ENCODE measurements at regions not wholly inside any gene's neighbourhood (a gene's known extent, or its start where the extent isn't known, plus 50 kb on each side); places are given as distances from the start of the nearest gene placed in this dataset.

GRCh38 chr18:55153346-55153745 is 194.1 kb upstream of the CCDC68 start:
- no peak overlapping the region for H3K27ac ChIP-seq

GRCh38 chr18:55152801-55153200 is 193.5 kb upstream of the CCDC68 start:
- Histone ChIP-seq H3K4me1 (ENCODE audit: insufficient read depth) (no peaks in the 10 kb centered on the region), H3K27ac (no peak overlapping the region), H3K36me3 (no peaks in the 10 kb centered on the region), H3K27me3 (no peaks in the 10 kb centered on the region), H3K4me3 (no peak overlapping the region), H3K9me3 (no peaks in the 10 kb centered on the region)
- WGBS, 3 donors: 36 to 64% (median 38%) methylated on average over 1 of the region's 1 CpG
- DNase-seq: no peak
- intact Hi-C loops (cut with DNase I): no loop called here
- no peak for TF ChIP-seq EP300 (IDR thresholded peaks at IDR 0.05)
- no peak for TF ChIP-seq POLR2A (IDR thresholded peaks at IDR 0.05)
- no peak for TF ChIP-seq CTCF (IDR thresholded peaks at IDR 0.05)

More at GRCh38 chr18:55153346-55153745, 194.1 kb upstream of the CCDC68 start:
- no peaks in the 10 kb centered on the region for H3K36me3 ChIP-seq
- H3K4me1 ChIP-seq (ENCODE audit: insufficient read depth): no peaks in the 10 kb centered on the region
- intact Hi-C loops (cut with DNase I): no loop called here
- H3K9me3 ChIP-seq: no peaks in the 10 kb centered on the region
- no peaks in the 10 kb centered on the region for H3K27me3 ChIP-seq
- DNase-seq: no peak
- TF ChIP-seq EP300 (IDR thresholded peaks at IDR 0.05): no peak
- no peak for TF ChIP-seq CTCF (IDR thresholded peaks at IDR 0.05)
- TF ChIP-seq POLR2A (IDR thresholded peaks at IDR 0.05): no peak
- 60 to 84% (median 64%) methylated on average over 2 of the region's 2 CpGs for WGBS, 3 donors
- no peak overlapping the region for H3K4me3 ChIP-seq

- no peak overlapping the region for H3K27ac ChIP-seq
- no peaks in the 10 kb centered on the region for H3K9me3 ChIP-seq
- H3K27me3 ChIP-seq: no peaks in the 10 kb centered on the region
- H3K36me3 ChIP-seq: no peaks in the 10 kb centered on the region
- DNase-seq: no peak
- TF ChIP-seq CTCF (IDR thresholded peaks at IDR 0.05) (no peak), EP300 (IDR thresholded peaks at IDR 0.05) (no peak), POLR2A (IDR thresholded peaks at IDR 0.05) (no peak)
- H3K4me1 ChIP-seq (ENCODE audit: insufficient read depth): no peaks in the 10 kb centered on the region
- intact Hi-C loops (cut with DNase I): no loop called here
- WGBS, 3 donors: 68 to 80% (median 77%) methylated on average over 6 of the region's 6 CpGs
- no peak overlapping the region for H3K4me3 ChIP-seq
Measured at GRCh38 chr18:55149994-55150393, 190.7 kb upstream of the CCDC68 start.

- Histone ChIP-seq H3K4me3 (no peak overlapping the region), H3K27ac (no peak overlapping the region), H3K36me3 (no peaks in the 10 kb centered on the region), H3K9me3 (no peaks in the 10 kb centered on the region), H3K4me1 (ENCODE audit: insufficient read depth) (no peaks in the 10 kb centered on the region), H3K27me3 (no peaks in the 10 kb centered on the region)
- no peak for DNase-seq
- TF ChIP-seq CTCF (IDR thresholded peaks at IDR 0.05) (no peak), EP300 (IDR thresholded peaks at IDR 0.05) (no peak), POLR2A (IDR thresholded peaks at IDR 0.05) (no peak)
- 53 to 78% (median 60%) methylated on average over 3 of the region's 3 CpGs for WGBS, 3 donors
- intact Hi-C loops (cut with DNase I): no loop called here
Measured at GRCh38 chr18:55147791-55148190, 188.5 kb upstream of the CCDC68 start.

Measured in ovary (tissue), 7 donors.